NCI-H1417 (cell line): ENCODE measurements at regions not wholly inside any gene's neighbourhood (a gene's known extent, or its start where the extent isn't known, plus 50 kb on each side); places are given as distances from the start of the nearest gene placed in this dataset.

ENCODE experiments used
- DNase-seq, 3 experiments: peaks; one replicate each; lab custom pipeline; 2025; lab: John Stamatoyannopoulos, UW

- peak; percentile 9 to 69 (median 36) for DNase-seq
These were observed 91.0 kb upstream of the KCNA3 start for GRCh38 chr1:110765640-110766335.

- no peak for DNase-seq
These were observed 88.4 kb upstream of the KCNA3 start for GRCh38 chr1:110763149-110763548.

- no peak for DNase-seq
These were observed 85.6 kb upstream of the KCNA3 start for GRCh38 chr1:110760321-110760720.

- peak in 2 of 3 experiments; percentile 6 to 41 for DNase-seq
These were observed 81.8 kb upstream of the KCNA3 start for GRCh38 chr1:110756506-110756905.

- no peak for DNase-seq
These were observed 78.4 kb upstream of the KCNA3 start for GRCh38 chr1:110752941-110753725.

GRCh38 chr1:110750562-110750961, 75.8 kb upstream of the KCNA3 start:
- peak in 1 of 3 experiments; percentile 54 for DNase-seq

DNA sequence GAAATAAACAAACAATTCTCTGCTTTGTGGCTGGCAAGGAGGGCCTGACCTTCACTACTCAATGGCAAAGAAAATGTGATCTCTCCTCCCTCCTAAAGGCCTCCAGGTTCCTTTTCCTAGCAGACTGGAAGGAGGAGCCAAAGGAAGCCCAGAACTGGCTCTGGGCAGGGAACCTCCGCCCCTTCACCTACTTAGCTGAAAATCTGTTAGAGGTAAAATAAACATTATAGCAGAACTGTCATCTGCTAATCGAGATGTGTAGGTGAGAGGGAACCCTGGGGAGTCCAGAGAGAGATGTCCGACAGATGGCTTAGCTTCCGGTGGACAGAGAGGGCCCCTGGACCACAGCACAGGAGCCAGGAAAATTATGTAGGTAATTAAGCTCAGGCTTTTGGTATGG, 75.2 kb upstream of the KCNA3 start:
- DNase-seq: peak in 2 of 3 experiments; percentile 26 to 67

DNA sequence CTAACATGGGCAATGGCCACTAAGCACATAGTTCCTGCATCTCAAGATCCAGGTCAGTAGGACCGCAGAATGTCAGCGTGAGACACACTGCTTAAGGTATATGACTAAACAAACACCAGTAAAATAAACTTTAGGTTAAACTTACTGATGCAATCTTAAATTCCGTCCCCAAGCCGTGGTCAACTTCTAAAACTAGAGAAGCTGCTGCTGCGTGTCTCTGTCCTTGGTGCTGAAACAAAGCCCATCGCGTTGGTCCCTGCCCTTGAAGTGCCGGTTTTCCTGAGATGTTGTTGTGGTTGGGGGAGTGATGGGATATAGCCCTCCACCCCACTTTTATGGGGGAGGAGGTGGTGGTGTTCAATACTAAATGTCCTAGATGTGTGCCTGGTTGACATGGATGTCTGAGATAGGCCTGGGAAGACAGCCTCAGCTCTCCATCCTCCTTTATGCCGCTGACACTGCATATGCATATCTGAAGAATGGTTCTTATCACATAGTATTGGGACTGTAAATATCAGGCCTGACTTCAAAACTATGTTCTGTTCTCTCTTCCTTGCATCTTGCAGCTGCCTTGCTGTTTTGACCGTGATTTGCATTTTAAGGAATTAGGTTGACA, 72.0 kb upstream of the KCNA3 start:
- DNase-seq: no peak

DNA sequence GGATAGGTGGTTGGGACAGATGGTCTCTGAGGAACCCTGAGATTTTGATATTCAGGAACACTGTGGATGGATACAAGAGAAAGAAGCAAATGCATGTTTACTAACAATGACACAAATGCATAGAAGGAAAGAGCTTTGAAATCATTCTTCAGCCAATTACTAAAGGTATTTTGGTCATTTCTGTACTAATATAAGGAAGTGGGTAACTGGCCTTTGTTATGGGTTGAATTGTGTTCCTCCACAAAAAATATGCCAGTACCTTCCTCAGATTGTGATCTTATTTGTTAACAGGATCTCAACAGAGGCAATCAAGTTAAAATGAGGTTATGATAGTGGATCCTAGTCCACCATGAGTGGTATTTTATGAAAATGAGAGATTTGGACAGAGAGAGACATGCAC, 68.7 kb upstream of the KCNA3 start:
- DNase-seq: no peak

DNA sequence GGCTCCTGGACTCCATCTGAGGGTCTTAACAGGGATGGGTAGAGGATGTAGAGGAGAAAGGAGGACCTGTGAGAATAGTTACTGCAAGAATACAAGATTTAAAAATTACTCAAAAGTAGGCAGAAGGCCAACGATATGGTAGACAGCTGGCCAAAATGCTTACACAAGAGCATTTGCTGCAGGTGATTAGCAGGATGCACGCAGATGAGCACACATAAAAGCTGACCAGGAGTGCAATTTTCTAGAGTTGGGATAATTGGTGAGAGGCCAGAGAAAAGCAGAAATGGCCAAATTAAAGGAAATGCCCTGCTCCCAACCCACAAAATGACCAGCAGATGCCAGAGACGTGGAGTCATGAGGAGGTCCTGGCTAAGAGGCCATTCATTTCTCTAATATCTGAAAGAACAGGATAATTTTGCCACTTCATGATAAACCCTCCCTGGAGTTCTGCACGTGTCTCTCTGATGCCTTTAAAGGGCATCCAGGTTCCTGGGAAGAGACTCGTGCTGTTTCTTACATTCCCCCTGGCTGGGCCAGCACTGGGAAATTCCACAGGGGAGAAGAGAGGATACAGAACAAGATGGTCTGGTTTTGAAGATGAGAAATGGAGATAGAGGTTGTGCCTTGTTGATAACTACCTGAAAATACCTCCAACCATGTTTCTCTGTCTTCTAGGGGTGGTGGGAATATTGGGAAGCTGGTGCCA, 62.3 kb upstream of the KCNA3 start:
- peak in 1 of 3 experiments; percentile 10 for DNase-seq

DNA sequence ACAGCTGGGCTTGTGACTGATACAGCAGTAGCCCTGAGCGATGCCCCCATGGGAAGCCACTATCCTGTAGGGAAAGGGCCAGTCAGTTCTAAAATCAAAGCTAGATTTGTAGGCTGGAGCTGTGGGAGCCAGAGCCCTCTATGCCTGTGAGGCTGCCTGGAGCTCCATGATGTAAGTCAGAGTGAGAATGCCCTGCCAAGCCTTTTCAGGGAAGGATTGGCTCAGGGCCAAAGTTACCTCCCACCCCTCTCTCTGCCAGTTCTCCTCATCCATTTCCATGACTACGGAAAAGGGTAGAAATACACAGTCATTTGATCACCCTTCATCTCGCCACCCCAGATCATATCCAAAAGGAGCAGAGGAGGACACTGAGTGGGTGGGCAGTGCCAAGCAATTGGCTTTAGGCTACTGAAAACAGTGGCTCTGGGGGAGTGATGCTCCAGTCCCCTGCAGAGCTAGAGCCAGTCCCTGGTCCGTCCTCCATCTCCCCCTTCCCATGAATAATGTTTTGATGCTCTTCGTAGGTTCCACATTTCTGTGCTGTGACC, 59.5 kb upstream of the KCNA3 start:
- DNase-seq: peak in 2 of 3 experiments; percentile 33 to 68

DNA sequence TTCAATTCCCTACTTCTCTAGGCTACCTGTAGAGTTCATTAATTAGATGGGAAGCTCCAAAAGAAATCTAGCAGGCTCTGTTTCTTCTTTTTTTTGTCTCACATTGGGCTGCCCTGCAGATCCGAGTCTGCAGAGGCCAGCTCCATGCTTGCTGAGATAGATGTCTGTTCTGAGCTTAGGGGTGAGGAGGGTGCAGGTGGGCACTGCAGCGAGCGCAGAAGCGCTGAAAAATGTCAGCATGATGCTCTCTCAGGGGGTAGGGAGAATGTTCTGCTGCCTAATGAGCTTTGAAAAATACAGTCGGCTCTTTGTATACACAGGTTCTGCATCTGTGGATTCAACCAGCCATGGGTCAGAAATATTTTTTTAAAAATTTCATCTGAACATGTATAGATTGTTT, 56.8 kb upstream of the KCNA3 start:
- DNase-seq: no peak

- DNase-seq: no peak
These were observed 53.8 kb upstream of the KCNA3 start for GRCh38 chr1:110728388-110729001.

GRCh38 chr1:110727246-110727645, 52.5 kb upstream of the KCNA3 start:
- DNase-seq: no peak

- no peak for DNase-seq
These were observed 52.0 kb upstream of the KCNA3 start for GRCh38 chr1:110726755-110727154.
